ENCODE measurements at regions not wholly inside any gene's neighbourhood (a gene's known extent, or its start where the extent isn't known, plus 50 kb on each side); places are given as distances from the start of the nearest gene placed in this dataset.

DNA sequence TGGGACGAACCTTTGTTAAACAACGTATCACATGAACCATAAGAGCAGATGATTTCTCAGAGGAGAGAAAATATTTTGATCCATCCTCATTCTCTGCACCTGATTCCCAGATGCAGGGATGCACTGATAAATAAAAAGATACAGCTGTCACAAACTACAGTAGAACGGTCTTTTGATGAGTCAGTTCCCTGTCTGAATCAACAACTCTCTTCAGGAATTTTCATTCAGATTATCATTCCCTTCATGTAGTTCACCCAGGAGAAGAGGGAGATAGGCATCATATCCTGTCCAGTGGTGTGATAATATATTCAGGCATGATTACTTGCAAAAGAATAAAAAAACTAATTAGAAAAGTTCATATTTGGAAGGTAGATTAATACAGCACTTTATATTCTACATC lies 521.5 kb downstream of the PYDC2 start:
- ATAC-seq (no peak), DNase-seq (ENCODE audit: low read depth, low spot score) (no peak)
- no peak for TF ChIP-seq POLR2AphosphoS5 (IDR thresholded peaks at IDR 0.05; ENCODE audit: low read depth, low read length)
- Histone ChIP-seq H3K4me3 (ENCODE audit: low read depth in 2 of 2, low read length in 2 of 2) (no peak overlapping the region), H3K27me3 (ENCODE audit: control insufficient read depth, insufficient read depth, low read length) (no peaks in the 10 kb centered on the region), H3K4me1 (ENCODE audit: control insufficient read depth, insufficient read depth, low read length) (no peaks in the 10 kb centered on the region), H3K9me3 (ENCODE audit: control insufficient read depth, insufficient read depth, low read depth, low read length) (no peaks in the 10 kb centered on the region), H3K27ac (ENCODE audit: low read length) (no peak overlapping the region), H3K36me3 (ENCODE audit: control insufficient read depth, insufficient read depth, low read length) (no peaks in the 10 kb centered on the region)
- ChIA-PET CTCF (no interaction called here), POLR2A (interaction anchor here (0.7 kb wide), 1 partner anchor 63 kb away, joined by 3 read pairs; no protein-coding TSS in a partner anchor)
- intact Hi-C loops (cut with micrococcal nuclease; ENCODE audit: unreplicated experiment) (no loop called here), in situ Hi-C loops (cut with HindIII; ENCODE audit: low pct_unique_long_range_greater_than_20kb, low sequenced_read_pairs) (no loop called here)
- BruUV-seq (replicated peaks) = no TSS peak

DNA sequence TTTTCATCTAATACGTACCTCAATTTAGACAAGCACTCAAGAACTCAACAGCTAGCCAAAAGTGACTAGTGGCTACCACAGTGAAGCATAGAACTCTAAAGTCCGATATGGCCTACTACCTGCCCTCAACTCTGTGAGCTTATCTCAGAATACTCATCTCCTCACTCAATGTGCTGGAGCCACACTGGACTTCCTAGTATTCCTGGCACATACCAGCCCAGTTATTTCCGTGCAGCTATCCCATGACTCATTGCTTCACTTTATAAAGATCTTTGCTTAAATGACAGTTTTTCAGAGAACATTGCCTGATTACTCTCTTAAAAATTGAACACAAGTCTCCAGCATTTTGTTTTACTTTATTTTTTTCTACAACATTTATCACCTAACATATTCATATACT lies 524.7 kb downstream of the PYDC2 start:
- Histone ChIP-seq H3K36me3 (ENCODE audit: control insufficient read depth, insufficient read depth, low read length) (no peaks in the 10 kb centered on the region), H3K4me3 (ENCODE audit: low read depth in 2 of 2, low read length in 2 of 2) (no peak overlapping the region), H3K4me1 (ENCODE audit: control insufficient read depth, insufficient read depth, low read length) (no peaks in the 10 kb centered on the region), H3K27me3 (ENCODE audit: control insufficient read depth, insufficient read depth, low read length) (no peaks in the 10 kb centered on the region), H3K27ac (ENCODE audit: low read length) (no peak overlapping the region), H3K9me3 (ENCODE audit: control insufficient read depth, insufficient read depth, low read depth, low read length) (no peaks in the 10 kb centered on the region)
- ChIA-PET CTCF (no interaction called here), POLR2A (no interaction called here)
- in situ Hi-C loops (cut with HindIII; ENCODE audit: low pct_unique_long_range_greater_than_20kb, low sequenced_read_pairs) (no loop called here), intact Hi-C loops (cut with micrococcal nuclease; ENCODE audit: unreplicated experiment) (no loop called here)
- TF ChIP-seq TCF7L2 (IDR thresholded peaks at IDR 0.05; ENCODE audit: low read depth, low read length) (no peak), POLR2AphosphoS5 (IDR thresholded peaks at IDR 0.05; ENCODE audit: low read depth, low read length) (no peak), SIN3A (IDR thresholded peaks at IDR 0.05; ENCODE audit: borderline replicate concordance, insufficient read depth, low read depth, low read length) (no peak)
- TF ChIP-seq, protein P1, sequence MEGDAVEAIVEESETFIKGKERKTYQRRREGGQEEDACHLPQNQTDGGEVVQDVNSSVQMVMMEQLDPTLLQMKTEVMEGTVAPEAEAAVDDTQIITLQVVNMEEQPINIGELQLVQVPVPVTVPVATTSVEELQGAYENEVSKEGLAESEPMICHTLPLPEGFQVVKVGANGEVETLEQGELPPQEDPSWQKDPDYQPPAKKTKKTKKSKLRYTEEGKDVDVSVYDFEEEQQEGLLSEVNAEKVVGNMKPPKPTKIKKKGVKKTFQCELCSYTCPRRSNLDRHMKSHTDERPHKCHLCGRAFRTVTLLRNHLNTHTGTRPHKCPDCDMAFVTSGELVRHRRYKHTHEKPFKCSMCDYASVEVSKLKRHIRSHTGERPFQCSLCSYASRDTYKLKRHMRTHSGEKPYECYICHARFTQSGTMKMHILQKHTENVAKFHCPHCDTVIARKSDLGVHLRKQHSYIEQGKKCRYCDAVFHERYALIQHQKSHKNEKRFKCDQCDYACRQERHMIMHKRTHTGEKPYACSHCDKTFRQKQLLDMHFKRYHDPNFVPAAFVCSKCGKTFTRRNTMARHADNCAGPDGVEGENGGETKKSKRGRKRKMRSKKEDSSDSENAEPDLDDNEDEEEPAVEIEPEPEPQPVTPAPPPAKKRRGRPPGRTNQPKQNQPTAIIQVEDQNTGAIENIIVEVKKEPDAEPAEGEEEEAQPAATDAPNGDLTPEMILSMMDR (IDR thresholded peaks at IDR 0.05) = no peak
- TF ChIP-seq, protein P2, sequence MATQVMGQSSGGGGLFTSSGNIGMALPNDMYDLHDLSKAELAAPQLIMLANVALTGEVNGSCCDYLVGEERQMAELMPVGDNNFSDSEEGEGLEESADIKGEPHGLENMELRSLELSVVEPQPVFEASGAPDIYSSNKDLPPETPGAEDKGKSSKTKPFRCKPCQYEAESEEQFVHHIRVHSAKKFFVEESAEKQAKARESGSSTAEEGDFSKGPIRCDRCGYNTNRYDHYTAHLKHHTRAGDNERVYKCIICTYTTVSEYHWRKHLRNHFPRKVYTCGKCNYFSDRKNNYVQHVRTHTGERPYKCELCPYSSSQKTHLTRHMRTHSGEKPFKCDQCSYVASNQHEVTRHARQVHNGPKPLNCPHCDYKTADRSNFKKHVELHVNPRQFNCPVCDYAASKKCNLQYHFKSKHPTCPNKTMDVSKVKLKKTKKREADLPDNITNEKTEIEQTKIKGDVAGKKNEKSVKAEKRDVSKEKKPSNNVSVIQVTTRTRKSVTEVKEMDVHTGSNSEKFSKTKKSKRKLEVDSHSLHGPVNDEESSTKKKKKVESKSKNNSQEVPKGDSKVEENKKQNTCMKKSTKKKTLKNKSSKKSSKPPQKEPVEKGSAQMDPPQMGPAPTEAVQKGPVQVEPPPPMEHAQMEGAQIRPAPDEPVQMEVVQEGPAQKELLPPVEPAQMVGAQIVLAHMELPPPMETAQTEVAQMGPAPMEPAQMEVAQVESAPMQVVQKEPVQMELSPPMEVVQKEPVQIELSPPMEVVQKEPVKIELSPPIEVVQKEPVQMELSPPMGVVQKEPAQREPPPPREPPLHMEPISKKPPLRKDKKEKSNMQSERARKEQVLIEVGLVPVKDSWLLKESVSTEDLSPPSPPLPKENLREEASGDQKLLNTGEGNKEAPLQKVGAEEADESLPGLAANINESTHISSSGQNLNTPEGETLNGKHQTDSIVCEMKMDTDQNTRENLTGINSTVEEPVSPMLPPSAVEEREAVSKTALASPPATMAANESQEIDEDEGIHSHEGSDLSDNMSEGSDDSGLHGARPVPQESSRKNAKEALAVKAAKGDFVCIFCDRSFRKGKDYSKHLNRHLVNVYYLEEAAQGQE (IDR thresholded peaks at IDR 0.05; ENCODE audit: insufficient read depth in 1 of 2, low read depth in 2 of 2, low read length in 1 of 2) = no peak
- ATAC-seq (no peak), DNase-seq (ENCODE audit: low read depth, low spot score) (no peak)
- BruUV-seq (replicated peaks) = no TSS peak

DNA sequence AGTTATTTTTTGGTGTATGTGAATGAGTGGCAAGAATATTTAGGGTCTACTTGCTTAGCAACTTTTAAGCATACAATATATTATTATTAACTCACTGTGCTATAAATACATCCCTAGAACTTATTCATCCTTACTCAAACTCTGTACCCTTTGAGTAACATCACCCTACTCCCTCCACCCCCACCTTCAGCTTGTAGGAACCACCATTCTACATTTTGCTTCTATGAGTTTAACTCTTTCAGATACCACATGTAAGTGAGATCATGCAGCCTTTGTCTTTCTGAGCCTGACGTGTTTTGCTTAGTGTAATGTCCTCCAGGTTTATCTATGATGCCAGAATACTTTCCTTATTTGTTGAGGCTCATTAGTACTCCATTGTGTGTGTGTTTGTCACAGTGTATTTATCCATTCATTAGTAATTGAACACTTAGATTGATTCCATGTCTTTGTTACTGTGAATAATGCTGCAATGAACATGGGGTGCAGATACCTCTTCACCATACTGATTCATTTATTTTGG lies 526.9 kb downstream of the PYDC2 start:
- Histone ChIP-seq H3K27ac (ENCODE audit: low read length) (no peak overlapping the region), H3K36me3 (ENCODE audit: control insufficient read depth, insufficient read depth, low read length) (no peaks in the 10 kb centered on the region), H3K9me3 (ENCODE audit: control insufficient read depth, insufficient read depth, low read depth, low read length) (peaks cover under 1% of the 10 kb centered on the region; the same call in 1 of the 2 replicates), H3K4me1 (ENCODE audit: control insufficient read depth, insufficient read depth, low read length) (no peaks in the 10 kb centered on the region), H3K27me3 (ENCODE audit: control insufficient read depth, insufficient read depth, low read length) (no peaks in the 10 kb centered on the region), H3K4me3 (ENCODE audit: low read depth in 2 of 2, low read length in 2 of 2) (no peak overlapping the region)
- POLR2A ChIA-PET = no interaction called here
- intact Hi-C loops (cut with micrococcal nuclease; ENCODE audit: unreplicated experiment) = no loop called here
- DNase-seq (ENCODE audit: low read depth, low spot score) = no peak
- no peak for ATAC-seq
- CTCF ChIA-PET = no interaction called here
- no peak for TF ChIP-seq SIN3A (IDR thresholded peaks at IDR 0.05; ENCODE audit: borderline replicate concordance, insufficient read depth, low read depth, low read length)
- no peak for TF ChIP-seq POLR2AphosphoS5 (IDR thresholded peaks at IDR 0.05; ENCODE audit: low read depth, low read length)
- no peak for TF ChIP-seq TCF7L2 (IDR thresholded peaks at IDR 0.05; ENCODE audit: low read depth, low read length)
- TF ChIP-seq, protein P2 (IDR thresholded peaks at IDR 0.05; ENCODE audit: insufficient read depth in 1 of 2, low read depth in 2 of 2, low read length in 1 of 2) = no peak
- TF ChIP-seq, protein P1 (IDR thresholded peaks at IDR 0.05) = no peak
- in situ Hi-C loops (cut with HindIII; ENCODE audit: low pct_unique_long_range_greater_than_20kb, low sequenced_read_pairs) = no loop called here
- BruUV-seq (replicated peaks) = no TSS peak

Data from Panc1 (cell line).